OCI-LY7 (cell line): ENCODE measurements at regions not wholly inside any gene's neighbourhood (a gene's known extent, or its start where the extent isn't known, plus 50 kb on each side); places are given as distances from the start of the nearest gene placed in this dataset.

ENCODE experiments used
- BruUV-seq: library from RNA; stranded (reverse); fragments of 400-500 nt; replicated peaks from 2 replicates; lab custom pipeline; 2021; lab: Mats Ljungman, UMichigan
- CTCF ChIA-PET: fragments of 300-600 bp; sonication (Branson Sonifier 250); formaldehyde crosslinking; loops from one replicate; lab custom pipeline; 2022; ENCODE audit warnings: antibody characterized with exemption; ENCODE audit not compliant: unreplicated experiment; lab: Charles Lee
- POLR2A ChIA-PET: fragments of 300-600 bp; sonication (Branson Sonifier 250); formaldehyde crosslinking; loops from one replicate; lab custom pipeline; 2022; ENCODE audit warnings: antibody characterized with exemption; lab: Charles Lee
- DNase-seq: peaks from one replicate; pipeline ENCODE4 v3.0.0-alpha.2; 2015; ENCODE audit warnings: low spot score
- H2AFZ ChIP-seq: fragments of 200-600 bp; sonication (generic), shearing (Covaris generic); 2 replicates; pipeline ENCODE4 v1.6.1; 2014; ENCODE audit warnings: mild to moderate bottlenecking, antibody characterized with exemption, low read length, moderate library complexity
- H3K27ac ChIP-seq: fragments of 200-600 bp; sonication (generic); 2 replicates; pipeline ENCODE4 v1.5.1; 2014; ENCODE audit warnings: mixed run types, low read depth, mild to moderate bottlenecking, moderate library complexity, low read length, inconsistent platforms; ENCODE audit not compliant: poor library complexity, severe bottlenecking
- H3K36me3 ChIP-seq: fragments of 200-600 bp; sonication (generic); 2 replicates; pipeline ENCODE4 v1.6.1; 2014; ENCODE audit warnings: mild to moderate bottlenecking, antibody characterized with exemption, low read length, moderate library complexity, mixed read lengths; ENCODE audit not compliant: insufficient read depth
- H3K4me1 ChIP-seq: fragments of 200-600 bp; sonication (generic); 2 replicates; pipeline ENCODE4 v1.5.1; 2014; ENCODE audit warnings: mild to moderate bottlenecking, low read length; ENCODE audit not compliant: insufficient read depth, poor library complexity, severe bottlenecking
- H3K4me2 ChIP-seq: fragments of 200-600 bp; sonication (generic); 2 replicates; pipeline ENCODE4 v1.6.1; 2014; ENCODE audit warnings: mild to moderate bottlenecking, low read length
- H3K4me3 ChIP-seq: fragments of 200-600 bp; sonication (generic); 2 replicates; pipeline ENCODE4 v1.5.1; 2014; ENCODE audit warnings: mild to moderate bottlenecking, low read depth, low read length; ENCODE audit not compliant: poor library complexity, severe bottlenecking
- H3K79me2 ChIP-seq: fragments of 200-600 bp; sonication (generic); 2 replicates; pipeline ENCODE4 v1.6.1; 2016; ENCODE audit warnings: low read depth, mild to moderate bottlenecking, low read length, moderate library complexity, mixed read lengths; ENCODE audit not compliant: insufficient read depth
- H3K9me2 ChIP-seq: fragments of 200-600 bp; sonication (generic); 2 replicates; pipeline ENCODE4 v1.6.1; 2016; ENCODE audit warnings: mild to moderate bottlenecking, low read length, mixed read lengths; ENCODE audit not compliant: insufficient read depth
- H3K9me3 ChIP-seq: fragments of 200-600 bp; sonication (generic); 2 replicates; pipeline ENCODE4 v1.6.1; 2014; ENCODE audit warnings: mild to moderate bottlenecking, mixed run types, low read length, mixed read lengths
- H4K20me1 ChIP-seq: fragments of 200-600 bp; sonication (generic); 2 replicates; pipeline ENCODE4 v1.6.1; 2014; ENCODE audit warnings: mild to moderate bottlenecking, antibody characterized with exemption, low read length, moderate library complexity, mixed read lengths; ENCODE audit not compliant: insufficient read depth
- CTCF ChIP-seq: fragments of 200-600 bp; sonication (generic); conservative IDR thresholded peaks from 2 replicates; pipeline ENCODE4 v1.5.1; 2014; ENCODE audit warnings: mild to moderate bottlenecking, antibody characterized with exemption, low read length, moderate library complexity, mixed read lengths
- EZH2phosphoT487 ChIP-seq: fragments of 200-600 bp; sonication (generic); IDR thresholded peaks from 2 replicates; pipeline ENCODE4 v1.6.1; 2018; ENCODE audit warnings: low read depth, borderline replicate concordance, mild to moderate bottlenecking, mixed run types, antibody characterized with exemption, low read length, moderate library complexity, mixed read lengths
- intact Hi-C: fragments of 100-400 bp; cut with micrococcal nuclease; formaldehyde crosslinking; loops from one replicate; pipeline ENCODE4 v1.10.0; 2022; ENCODE audit not compliant: unreplicated experiment

- Histone ChIP-seq H3K79me2 (no peaks in the 10 kb centered on the region), H3K4me2 (no peak overlapping the region), H3K36me3 (no peaks in the 10 kb centered on the region), H3K9me2 (no peaks in the 10 kb centered on the region), H2AFZ (no peak overlapping the region), H3K27ac (no peak overlapping the region), H3K4me3 (no peak overlapping the region), H3K4me1 (no peaks in the 10 kb centered on the region), H4K20me1 (no peaks in the 10 kb centered on the region), H3K9me3 (no peaks in the 10 kb centered on the region)
- intact Hi-C loops, result no loop called here
- BruUV-seq, result no TSS peak
- TF ChIP-seq EZH2phosphoT487, result no peak
- no peak for TF ChIP-seq CTCF
- ChIA-PET POLR2A (no interaction called here), CTCF (no interaction called here)
- DNase-seq, result no peak
These were observed 57.7 kb downstream of the SOX3 start for GRCh38 chrX:140447150-140447549.

GRCh38 chrX:140440876-140441275, 64.0 kb downstream of the SOX3 start:
- CTCF ChIA-PET, result no interaction called here
- no peaks in the 10 kb centered on the region for H3K79me2 ChIP-seq
- no TSS peak for BruUV-seq
- H3K36me3 ChIP-seq, result no peaks in the 10 kb centered on the region
- TF ChIP-seq EZH2phosphoT487 (no peak), CTCF (no peak)
- H3K4me3 ChIP-seq, result no peak overlapping the region
- H3K4me2 ChIP-seq, result no peak overlapping the region
- H3K9me2 ChIP-seq, result no peaks in the 10 kb centered on the region
- POLR2A ChIA-PET, result interaction anchor here (0.6 kb wide), 1 partner anchor 406 kb away, joined by 3 read pairs; no protein-coding TSS in a partner anchor
- no peaks in the 10 kb centered on the region for H3K4me1 ChIP-seq
- no peak for DNase-seq
- H3K27ac ChIP-seq, result no peak overlapping the region
- intact Hi-C loops, result no loop called here
- H3K9me3 ChIP-seq, result no peaks in the 10 kb centered on the region
- H2AFZ ChIP-seq, result no peak overlapping the region
- no peaks in the 10 kb centered on the region for H4K20me1 ChIP-seq

- Histone ChIP-seq H3K9me2 (no peaks in the 10 kb centered on the region), H3K4me2 (no peak overlapping the region), H3K4me1 (no peaks in the 10 kb centered on the region), H3K4me3 (no peak overlapping the region), H3K9me3 (no peaks in the 10 kb centered on the region), H4K20me1 (no peaks in the 10 kb centered on the region), H3K36me3 (no peaks in the 10 kb centered on the region), H2AFZ (no peak overlapping the region), H3K79me2 (no peaks in the 10 kb centered on the region), H3K27ac (no peak overlapping the region)
- intact Hi-C loops, result no loop called here
- CTCF ChIA-PET, result no interaction called here
- no TSS peak for BruUV-seq
- POLR2A ChIA-PET, result no interaction called here
- no peak for DNase-seq
- TF ChIP-seq EZH2phosphoT487, result no peak
- no peak for TF ChIP-seq CTCF
These were observed 65.4 kb downstream of the SOX3 start for GRCh38 chrX:140439476-140439875.
